ENCODE measurements at regions not wholly inside any gene's neighbourhood (a gene's known extent, or its start where the extent isn't known, plus 50 kb on each side); places are given as distances from the start of the nearest gene placed in this dataset.

- TF ChIP-seq, protein P1, sequence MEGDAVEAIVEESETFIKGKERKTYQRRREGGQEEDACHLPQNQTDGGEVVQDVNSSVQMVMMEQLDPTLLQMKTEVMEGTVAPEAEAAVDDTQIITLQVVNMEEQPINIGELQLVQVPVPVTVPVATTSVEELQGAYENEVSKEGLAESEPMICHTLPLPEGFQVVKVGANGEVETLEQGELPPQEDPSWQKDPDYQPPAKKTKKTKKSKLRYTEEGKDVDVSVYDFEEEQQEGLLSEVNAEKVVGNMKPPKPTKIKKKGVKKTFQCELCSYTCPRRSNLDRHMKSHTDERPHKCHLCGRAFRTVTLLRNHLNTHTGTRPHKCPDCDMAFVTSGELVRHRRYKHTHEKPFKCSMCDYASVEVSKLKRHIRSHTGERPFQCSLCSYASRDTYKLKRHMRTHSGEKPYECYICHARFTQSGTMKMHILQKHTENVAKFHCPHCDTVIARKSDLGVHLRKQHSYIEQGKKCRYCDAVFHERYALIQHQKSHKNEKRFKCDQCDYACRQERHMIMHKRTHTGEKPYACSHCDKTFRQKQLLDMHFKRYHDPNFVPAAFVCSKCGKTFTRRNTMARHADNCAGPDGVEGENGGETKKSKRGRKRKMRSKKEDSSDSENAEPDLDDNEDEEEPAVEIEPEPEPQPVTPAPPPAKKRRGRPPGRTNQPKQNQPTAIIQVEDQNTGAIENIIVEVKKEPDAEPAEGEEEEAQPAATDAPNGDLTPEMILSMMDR (IDR thresholded peaks at IDR 0.05; ENCODE audit: poor library complexity, severe bottlenecking): no peak
- TF ChIP-seq TAF1 (IDR thresholded peaks at IDR 0.05; ENCODE audit: low read depth): no peak
- no peak for TF ChIP-seq RAD21 (conservative IDR thresholded peaks at IDR 0.05)
- no peak for TF ChIP-seq EZH2 (IDR thresholded peaks at IDR 0.05; ENCODE audit: borderline replicate concordance, insufficient read depth, low read length, poor library complexity, severe bottlenecking)
- TF ChIP-seq POLR2AphosphoS5 (IDR thresholded peaks at IDR 0.05): no peak
- TF ChIP-seq, protein P2, sequence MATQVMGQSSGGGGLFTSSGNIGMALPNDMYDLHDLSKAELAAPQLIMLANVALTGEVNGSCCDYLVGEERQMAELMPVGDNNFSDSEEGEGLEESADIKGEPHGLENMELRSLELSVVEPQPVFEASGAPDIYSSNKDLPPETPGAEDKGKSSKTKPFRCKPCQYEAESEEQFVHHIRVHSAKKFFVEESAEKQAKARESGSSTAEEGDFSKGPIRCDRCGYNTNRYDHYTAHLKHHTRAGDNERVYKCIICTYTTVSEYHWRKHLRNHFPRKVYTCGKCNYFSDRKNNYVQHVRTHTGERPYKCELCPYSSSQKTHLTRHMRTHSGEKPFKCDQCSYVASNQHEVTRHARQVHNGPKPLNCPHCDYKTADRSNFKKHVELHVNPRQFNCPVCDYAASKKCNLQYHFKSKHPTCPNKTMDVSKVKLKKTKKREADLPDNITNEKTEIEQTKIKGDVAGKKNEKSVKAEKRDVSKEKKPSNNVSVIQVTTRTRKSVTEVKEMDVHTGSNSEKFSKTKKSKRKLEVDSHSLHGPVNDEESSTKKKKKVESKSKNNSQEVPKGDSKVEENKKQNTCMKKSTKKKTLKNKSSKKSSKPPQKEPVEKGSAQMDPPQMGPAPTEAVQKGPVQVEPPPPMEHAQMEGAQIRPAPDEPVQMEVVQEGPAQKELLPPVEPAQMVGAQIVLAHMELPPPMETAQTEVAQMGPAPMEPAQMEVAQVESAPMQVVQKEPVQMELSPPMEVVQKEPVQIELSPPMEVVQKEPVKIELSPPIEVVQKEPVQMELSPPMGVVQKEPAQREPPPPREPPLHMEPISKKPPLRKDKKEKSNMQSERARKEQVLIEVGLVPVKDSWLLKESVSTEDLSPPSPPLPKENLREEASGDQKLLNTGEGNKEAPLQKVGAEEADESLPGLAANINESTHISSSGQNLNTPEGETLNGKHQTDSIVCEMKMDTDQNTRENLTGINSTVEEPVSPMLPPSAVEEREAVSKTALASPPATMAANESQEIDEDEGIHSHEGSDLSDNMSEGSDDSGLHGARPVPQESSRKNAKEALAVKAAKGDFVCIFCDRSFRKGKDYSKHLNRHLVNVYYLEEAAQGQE (IDR thresholded peaks at IDR 0.05; ENCODE audit: borderline replicate concordance): no peak
- TF ChIP-seq EP300 (conservative IDR thresholded peaks at IDR 0.05; ENCODE audit: poor library complexity, severe bottlenecking): no peak
- no peak for TF ChIP-seq MXI1 (conservative IDR thresholded peaks at IDR 0.05; ENCODE audit: poor library complexity, severe bottlenecking)
Observed at GRCh38 chr12:124080649-124081048, 107.6 kb downstream of the ZNF664 start.

All from neural cell (in vitro differentiated cells).